HepG2 (cell line): ENCODE measurements at regions not wholly inside any gene's neighbourhood (a gene's known extent, or its start where the extent isn't known, plus 50 kb on each side); places are given as distances from the start of the nearest gene placed in this dataset.

Source experiments
- ATAC-seq: fragments of 200-7000 bp; cut with Tn5 transposase; 3 replicates; pipeline ENCODE4 v1.9.1; 2020; ENCODE audit warnings: mild to moderate bottlenecking, moderate library complexity
- BruUV-seq: library from RNA; stranded (reverse); fragments of 400-500 nt; replicated peaks from 2 replicates; lab custom pipeline; 2021; lab: Mats Ljungman, UMichigan
- CTCF ChIA-PET: fragments of 300-600 bp; formaldehyde crosslinking; extraction: SDS; loops from one replicate; lab custom pipeline; 2021; ENCODE audit warnings: low total read pairs, inconsistent platforms, low intra/inter-chr PET ratio; lab: Yijun Ruan, JAX
- POLR2A ChIA-PET: fragments of 350-600 bp; sonication (Branson Sonifier 250); formaldehyde crosslinking; loops from one replicate; lab custom pipeline; 2020; ENCODE audit warnings: antibody characterized with exemption, inconsistent platforms; lab: Yijun Ruan, JAX
- DNase-seq: peaks from one replicate; pipeline ENCODE4 v3.0.0-alpha.2; 2015; ENCODE audit warnings: low spot score
- FAIRE-seq: peaks from 3 replicates; lab custom pipeline; 2011; peaks lifted over from hg19 to GRCh38; lab: Jason Lieb, UNC
- H2AFZ ChIP-seq: one replicate; pipeline ENCODE4 v1.6.1; 2011; ENCODE audit warnings: low read length, inconsistent platforms
- H3K27ac ChIP-seq: fragments of 300-600 bp; 3 replicates; pipeline ENCODE4 v1.8.0; 2011; ENCODE audit warnings: mixed run types, mild to moderate bottlenecking, mixed read lengths, low read length, inconsistent platforms; ENCODE audit not compliant: insufficient read depth; ENCODE audit errors: extremely low read length
- H3K27me3 ChIP-seq, 2 experiments: fragments of 200-600 bp in 1 of 2; 2 replicates in 1 of 2; 3 replicates in 1 of 2; pipeline versions ENCODE4 v1.6.0 to v1.8.0; 2011; ENCODE audit warnings: low read length in 2 of 2, mild to moderate bottlenecking in 2 of 2, moderate library complexity in 2 of 2, inconsistent platforms in 1 of 2; ENCODE audit not compliant: insufficient read depth in 2 of 2, control insufficient read depth in 1 of 2
- H3K36me3 ChIP-seq, 2 experiments: fragments of 200-600 bp in 1 of 2; replicated peaks in 1 of 2; 2 replicates in 1 of 2; 3 replicates in 1 of 2; pipeline versions ENCODE4 v1.5.1 to v1.8.0; 2011; ENCODE audit warnings: low read length in 2 of 2, inconsistent platforms in 1 of 2; ENCODE audit not compliant: insufficient read depth in 2 of 2, control insufficient read depth in 1 of 2
- H3K4me1 ChIP-seq: 2 replicates; pipeline ENCODE4 v1.5.1; 2012; ENCODE audit warnings: low read length, inconsistent platforms; ENCODE audit not compliant: insufficient read depth
- H3K4me2 ChIP-seq: 2 replicates; pipeline ENCODE4 v1.6.0; 2011; ENCODE audit warnings: low read depth, low read length, inconsistent platforms
- H3K4me3 ChIP-seq, 3 experiments: fragments of 200-600 bp in 1 of 3; sonication (generic), shearing (Covaris generic) in 1 of 3; replicated peaks in 1 of 3; 2 replicates each; pipeline ENCODE4 v1.5.1; 2011 to 2016; ENCODE audit warnings: low read length in 3 of 3, inconsistent platforms in 2 of 3, low read depth in 2 of 3, mild to moderate bottlenecking in 2 of 3, control low read depth in 1 of 3, mixed read lengths in 1 of 3; ENCODE audit not compliant: insufficient read depth in 1 of 3
- H3K79me2 ChIP-seq: one replicate; pipeline ENCODE4 v1.6.1; 2011; ENCODE audit warnings: low read length, inconsistent platforms; ENCODE audit not compliant: insufficient read depth
- H3K9ac ChIP-seq: 2 replicates; pipeline ENCODE4 v1.6.0; 2011; ENCODE audit warnings: mild to moderate bottlenecking, low read depth, low read length, inconsistent platforms; ENCODE audit not compliant: insufficient read depth
- H3K9me3 ChIP-seq: 2 replicates; pipeline ENCODE4 v1.5.1; 2012; ENCODE audit warnings: mild to moderate bottlenecking, low read length
- H4K20me1 ChIP-seq: 2 replicates; pipeline ENCODE4 v1.6.0; 2011; ENCODE audit warnings: inconsistent platforms, mild to moderate bottlenecking, low read length, moderate library complexity; ENCODE audit not compliant: insufficient read depth
- BORCS8-MEF2B ChIP-seq: sonication (generic); formaldehyde crosslinking; IDR thresholded peaks from 2 replicates; pipeline ENCODE4 v1.8.0; 2022; ENCODE audit warnings: mild to moderate bottlenecking, missing genetic modification reagents
- CSRNP2 ChIP-seq: sonication (generic); formaldehyde crosslinking; conservative IDR thresholded peaks from 2 replicates; pipeline ENCODE4 v1.8.0; 2022; ENCODE audit warnings: low read depth, missing genetic modification reagents
- DNMT3B ChIP-seq: conservative IDR thresholded peaks from 2 replicates; pipeline ENCODE4 v1.6.1; 2016; ENCODE audit warnings: missing biosample characterization, control low read depth
- GMEB1 ChIP-seq: sonication (generic); formaldehyde crosslinking; IDR thresholded peaks from 2 replicates; pipeline ENCODE4 v1.5.1; 2020; ENCODE audit warnings: missing genetic modification reagents, mild to moderate bottlenecking, borderline replicate concordance
- GZF1 ChIP-seq: sonication (generic); formaldehyde crosslinking; IDR thresholded peaks from 2 replicates; pipeline ENCODE4 v1.5.1; 2020; ENCODE audit warnings: mild to moderate bottlenecking, missing genetic modification reagents
- ZFP37 ChIP-seq: sonication (generic); formaldehyde crosslinking; IDR thresholded peaks from 2 replicates; pipeline ENCODE4 v1.4.0; 2020; ENCODE audit warnings: missing genetic modification reagents, borderline replicate concordance
- ZNF33B ChIP-seq: sonication (generic); formaldehyde crosslinking; IDR thresholded peaks from 2 replicates; pipeline ENCODE4 v1.5.1; 2020; ENCODE audit warnings: mild to moderate bottlenecking, missing genetic modification reagents
- WGBS: methylation state at CpG from one replicate; pipeline ENCODE4 v1.1.6; 2017; ENCODE audit warnings: low lambda C conversion rate; 5-methylcytosine and 5-hydroxymethylcytosine counted together
- in situ Hi-C: cut with HindIII; loops from 2 replicates; pipeline ENCODE4 v1.10.0; 2017; ENCODE audit warnings: low pct_unique_long_range_greater_than_20kb; ENCODE audit not compliant: extremely low pct_ligation_motif_present
- intact Hi-C: fragments of 100-400 bp; cut with micrococcal nuclease; formaldehyde crosslinking; loops from one replicate; pipeline ENCODE4 v1.10.0; 2022; ENCODE audit not compliant: unreplicated experiment

GRCh38 chr14:96631030-96631429, 128.8 kb downstream of the PAPOLA start:
- Histone ChIP-seq H3K4me2 (no peak overlapping the region), H4K20me1 (no peaks in the 10 kb centered on the region), H3K9ac (no peak overlapping the region), H3K36me3 (no peaks in the 10 kb centered on the region), H3K27me3 (peaks cover 4 to 21% of the 10 kb centered on the region in 2 experiments), H3K79me2 (no peaks in the 10 kb centered on the region), H3K4me3 (no peak overlapping the region), H3K27ac (no peak overlapping the region), H3K9me3 (no peaks in the 10 kb centered on the region), H3K4me1 (no peaks in the 10 kb centered on the region), H2AFZ (no peak overlapping the region)
- TF ChIP-seq DNMT3B (CRISPR knock-in tag) (no peak), GMEB1 (CRISPR knock-in tag) (no peak), CSRNP2 (no peak), GZF1 (CRISPR knock-in tag) (no peak), ZFP37 (CRISPR knock-in tag) (no peak), ZNF33B (CRISPR knock-in tag) (no peak), BORCS8-MEF2B (no peak)
- WGBS, result 85% methylated on average over 5 of the region's 5 CpGs
- ChIA-PET POLR2A (no interaction called here), CTCF (no interaction called here)
- FAIRE-seq (no peak), DNase-seq (no peak), ATAC-seq (no peak)
- no TSS peak for BruUV-seq
- in situ Hi-C loops, result no loop called here
- intact Hi-C loops, result no loop called here
